CD4-positive, CD25-positive, alpha-beta regulatory T cell (primary cell): ENCODE measurements at regions not wholly inside any gene's neighbourhood (a gene's known extent, or its start where the extent isn't known, plus 50 kb on each side); places are given as distances from the start of the nearest gene placed in this dataset.

Experiments used
- ATAC-seq, 2 donors: fragments of 150-1000 bp; cut with Tn5 transposase; one replicate each; pipeline ENCODE4 v1.10.0; 2021; ENCODE audit warnings: low read depth in 2 of 2, moderate number of reproducible peaks in 2 of 2, moderate library complexity in 1 of 2
- DNase-seq, 3 donors: peaks; one replicate each; pipeline versions ENCODE4 v3.0.0 to v3.0.0-alpha.2; 2012 to 2022; ENCODE audit warnings: mixed read lengths in 1 of 3
- H3K27ac ChIP-seq: one replicate; pipeline ENCODE4 v1.7.0; 2013; ENCODE audit warnings: mild to moderate bottlenecking, low read length; ENCODE audit not compliant: insufficient read depth, poor library complexity, severe bottlenecking
- H3K27me3 ChIP-seq: one replicate; pipeline ENCODE4 v1.7.0; 2013; ENCODE audit warnings: low read length; ENCODE audit not compliant: control insufficient read depth, insufficient read depth
- H3K36me3 ChIP-seq: one replicate; pipeline ENCODE4 v1.7.0; 2013; ENCODE audit warnings: mild to moderate bottlenecking, low read length, moderate library complexity; ENCODE audit not compliant: control insufficient read depth, insufficient read depth
- H3K4me1 ChIP-seq: 2 replicates; pipeline ENCODE4 v1.7.0; 2013; ENCODE audit warnings: mild to moderate bottlenecking, low read length; ENCODE audit not compliant: insufficient read depth, control insufficient read depth, poor library complexity, severe bottlenecking
- H3K4me3 ChIP-seq: one replicate; pipeline ENCODE4 v1.7.0; 2013; ENCODE audit warnings: low read depth, mild to moderate bottlenecking, low read length, moderate library complexity
- H3K9me3 ChIP-seq, 2 experiments: 1 replicate in 1 of 2; 2 replicates in 1 of 2; pipeline ENCODE4 v1.7.0; 2013; ENCODE audit warnings: low read length in 2 of 2, mild to moderate bottlenecking in 1 of 2, moderate library complexity in 1 of 2; ENCODE audit not compliant: control insufficient read depth in 2 of 2
- H3K27ac Mint-ChIP-seq, 3 donors: one replicate each; pipeline ENCODE4 v1.8.0; 2020 to 2022; ENCODE audit warnings: mild to moderate bottlenecking in 3 of 3, mixed read lengths in 3 of 3, moderate library complexity in 2 of 3
- H3K27me3 Mint-ChIP-seq: one replicate; pipeline ENCODE4 v1.8.0; 2022; ENCODE audit warnings: mild to moderate bottlenecking, mixed read lengths
- H3K36me3 Mint-ChIP-seq: one replicate; pipeline ENCODE4 v1.8.0; 2020; ENCODE audit warnings: mixed read lengths
- H3K4me1 Mint-ChIP-seq, 4 donors: one replicate each; pipeline ENCODE4 v1.8.0; 2020 to 2022; ENCODE audit warnings: mixed read lengths in 4 of 4, mild to moderate bottlenecking in 1 of 4
- H3K4me3 Mint-ChIP-seq, 4 donors: one replicate each; pipeline ENCODE4 v1.8.0; 2020 to 2022; ENCODE audit warnings: mild to moderate bottlenecking in 4 of 4, mixed read lengths in 4 of 4, moderate library complexity in 3 of 4
- H3K9me3 Mint-ChIP-seq, 7 donors: one replicate each; pipeline ENCODE4 v1.8.0; 2020 to 2022; ENCODE audit warnings: mixed read lengths in 7 of 7, mild to moderate bottlenecking in 3 of 7, moderate library complexity in 2 of 7

DNA sequence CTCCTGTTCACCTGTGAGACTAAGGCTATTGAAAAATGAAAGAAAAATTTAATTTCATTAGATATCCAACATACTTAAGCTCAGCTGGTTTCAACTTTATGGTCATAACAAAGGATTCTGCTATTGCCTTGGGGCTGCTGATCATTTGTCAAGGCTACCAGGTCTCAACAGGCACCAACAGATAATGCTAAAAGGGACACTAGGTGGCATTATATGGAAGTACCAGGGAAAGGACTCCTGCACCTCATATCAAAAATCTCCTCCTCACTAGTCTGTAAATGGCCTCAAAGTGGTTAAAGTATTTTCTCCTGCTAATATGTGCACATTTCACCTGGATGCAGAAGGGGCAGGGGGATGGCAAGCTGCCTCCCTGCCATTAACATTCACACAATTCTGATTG lies 167.9 kb upstream of the REG3A start:
- Histone ChIP-seq H3K27me3 (no peaks in the 10 kb centered on the region), H3K27ac (no peak overlapping the region), H3K4me3 (no peak overlapping the region), H3K4me1 (no peaks in the 10 kb centered on the region), H3K36me3 (no peaks in the 10 kb centered on the region), H3K9me3 (no peaks in the 10 kb centered on the region)
- H3K4me1 Mint-ChIP-seq, result no peaks in the 10 kb centered on the region
- H3K9me3 Mint-ChIP-seq, result peaks cover 2 to 26% (median 6%) of the 10 kb centered on the region in 7 donors
- no peak for DNase-seq
- no peak overlapping the region for H3K4me3 Mint-ChIP-seq
- no peak for ATAC-seq
- H3K27me3 Mint-ChIP-seq, result no peaks in the 10 kb centered on the region
- no peak overlapping the region for H3K27ac Mint-ChIP-seq
- no peaks in the 10 kb centered on the region for H3K36me3 Mint-ChIP-seq

DNA sequence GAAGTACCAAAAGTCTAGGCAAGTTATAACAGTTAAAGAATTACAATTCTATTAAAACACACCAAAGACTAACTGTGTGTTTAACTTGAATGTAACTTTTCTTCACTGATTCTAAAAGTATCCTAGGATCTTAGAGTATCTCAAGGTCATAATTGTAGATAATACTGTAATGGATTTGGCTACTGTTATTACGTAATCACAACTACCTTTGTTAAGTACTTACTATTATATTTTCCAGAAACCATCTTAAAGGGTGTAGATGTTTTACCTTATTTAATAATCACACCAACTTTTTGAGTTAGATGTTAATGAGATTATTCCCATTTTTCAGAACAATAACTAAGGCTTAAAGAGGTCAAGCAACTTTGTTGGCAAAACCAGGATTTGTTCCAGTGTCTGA lies 161.3 kb upstream of the REG3A start:
- H3K27ac Mint-ChIP-seq, result no peak overlapping the region
- Histone ChIP-seq H3K27me3 (no peaks in the 10 kb centered on the region), H3K4me3 (no peak overlapping the region), H3K4me1 (no peaks in the 10 kb centered on the region), H3K36me3 (no peaks in the 10 kb centered on the region), H3K27ac (no peak overlapping the region), H3K9me3 (no peaks in the 10 kb centered on the region)
- ATAC-seq, result no peak
- peaks cover 0 to 27% (median 3%) of the 10 kb centered on the region in 7 donors for H3K9me3 Mint-ChIP-seq
- DNase-seq, result no peak
- no peaks in the 10 kb centered on the region for H3K4me1 Mint-ChIP-seq
- no peaks in the 10 kb centered on the region for H3K36me3 Mint-ChIP-seq
- H3K27me3 Mint-ChIP-seq, result no peaks in the 10 kb centered on the region
- no peak overlapping the region for H3K4me3 Mint-ChIP-seq

DNA sequence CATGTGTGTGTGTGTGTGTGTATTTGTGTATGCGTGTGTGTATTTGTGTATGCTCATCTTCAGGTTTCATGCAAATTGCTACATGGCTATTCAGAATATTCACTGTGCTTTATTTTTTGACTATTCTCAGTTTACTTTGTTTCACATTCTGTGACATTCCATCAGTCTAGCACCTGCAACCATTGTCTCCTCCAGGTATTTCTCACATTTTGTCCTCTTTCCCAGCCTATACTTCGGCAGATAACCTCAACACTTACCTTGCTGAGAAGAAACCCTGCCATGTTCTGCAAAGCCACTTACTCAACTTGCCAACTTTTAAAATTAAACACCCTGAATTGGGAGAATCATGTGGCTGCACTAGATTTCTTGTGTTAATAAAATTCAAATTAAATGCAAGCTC lies 135.4 kb upstream of the REG3A start:
- Histone ChIP-seq H3K27me3 (no peaks in the 10 kb centered on the region), H3K4me1 (no peaks in the 10 kb centered on the region), H3K27ac (no peak overlapping the region), H3K9me3 (peaks cover 0 to 3% of the 10 kb centered on the region in 2 experiments), H3K4me3 (no peak overlapping the region), H3K36me3 (no peaks in the 10 kb centered on the region)
- no peaks in the 10 kb centered on the region for H3K4me1 Mint-ChIP-seq
- H3K27me3 Mint-ChIP-seq, result no peaks in the 10 kb centered on the region
- no peak overlapping the region for H3K27ac Mint-ChIP-seq
- no peaks in the 10 kb centered on the region for H3K36me3 Mint-ChIP-seq
- H3K9me3 Mint-ChIP-seq, result peaks cover 5 to 20% (median 11%) of the 10 kb centered on the region in 7 donors
- no peak overlapping the region for H3K4me3 Mint-ChIP-seq
- no peak for DNase-seq
- ATAC-seq, result no peak

DNA sequence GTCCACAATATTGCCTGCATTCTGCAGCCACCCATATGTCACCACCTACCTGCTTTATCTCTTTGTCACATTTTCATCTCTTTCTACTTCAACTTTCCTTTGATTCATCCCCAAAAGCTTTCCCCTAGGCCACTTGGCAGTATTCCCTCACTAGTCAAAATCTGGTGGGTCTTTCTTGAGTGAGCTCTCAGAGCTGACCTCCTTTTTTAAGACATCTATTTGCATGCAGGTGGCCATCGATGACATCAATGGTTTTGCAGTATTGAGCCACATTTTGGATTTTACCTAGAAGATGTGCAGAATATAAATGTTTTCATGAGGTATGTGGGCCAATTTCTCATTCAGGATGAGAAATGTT lies 133.4 kb upstream of the REG3A start:
- Mint-ChIP-seq H3K4me3 (no peak overlapping the region), H3K4me1 (no peaks in the 10 kb centered on the region), H3K27ac (no peak overlapping the region), H3K36me3 (no peaks in the 10 kb centered on the region), H3K27me3 (no peaks in the 10 kb centered on the region), H3K9me3 (peaks cover 4 to 26% (median 13%) of the 10 kb centered on the region in 7 donors)
- no peak for DNase-seq
- H3K27me3 ChIP-seq, result no peaks in the 10 kb centered on the region
- peaks cover 0 to 3% of the 10 kb centered on the region in 2 experiments for H3K9me3 ChIP-seq
- no peak overlapping the region for H3K27ac ChIP-seq
- no peak overlapping the region for H3K4me3 ChIP-seq
- no peaks in the 10 kb centered on the region for H3K36me3 ChIP-seq
- no peak for ATAC-seq
- no peaks in the 10 kb centered on the region for H3K4me1 ChIP-seq

DNA sequence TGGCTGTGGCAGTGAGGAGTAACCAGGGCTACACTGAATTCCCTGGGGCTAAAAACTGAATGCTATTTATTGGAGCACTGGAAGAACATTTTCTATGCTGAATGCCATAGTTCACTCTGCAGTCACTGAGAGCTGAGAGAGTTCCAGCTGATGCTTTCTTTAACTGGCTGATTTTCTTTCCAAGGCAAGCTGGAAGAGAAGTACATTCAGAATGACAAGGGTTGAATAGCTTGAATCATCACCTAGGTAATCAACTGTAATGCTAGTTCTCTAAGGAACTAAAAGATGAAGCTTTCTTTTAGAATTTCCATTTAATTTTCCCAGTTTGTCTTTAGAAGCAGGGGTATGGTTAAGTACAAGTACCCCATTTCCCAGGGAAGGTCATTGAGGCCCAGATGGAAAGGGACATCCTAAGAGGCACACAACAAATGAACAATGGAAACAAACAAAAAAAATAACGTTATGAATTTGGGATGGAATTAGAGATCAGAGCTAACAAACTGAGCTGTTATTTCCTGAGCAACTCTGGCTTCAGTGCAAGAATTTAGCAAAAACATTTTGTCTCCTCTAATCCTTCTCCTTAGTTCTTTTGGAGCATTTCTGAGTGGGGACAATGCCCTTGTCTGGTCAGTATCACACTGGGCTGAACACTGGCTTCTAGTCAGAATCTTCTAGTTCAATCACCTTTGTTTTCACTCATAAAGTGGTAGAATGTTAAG lies 132.8 kb upstream of the REG3A start:
- peaks cover 3 to 21% (median 11%) of the 10 kb centered on the region in 7 donors for H3K9me3 Mint-ChIP-seq
- no peaks in the 10 kb centered on the region for H3K27me3 Mint-ChIP-seq
- no peak overlapping the region for H3K27ac ChIP-seq
- DNase-seq, result no peak
- no peaks in the 10 kb centered on the region for H3K4me1 ChIP-seq
- no peaks in the 10 kb centered on the region for H3K4me1 Mint-ChIP-seq
- H3K27ac Mint-ChIP-seq, result no peak overlapping the region
- H3K27me3 ChIP-seq, result no peaks in the 10 kb centered on the region
- ATAC-seq, result no peak
- no peak overlapping the region for H3K4me3 Mint-ChIP-seq
- peaks cover 0 to 3% of the 10 kb centered on the region in 2 experiments for H3K9me3 ChIP-seq
- no peaks in the 10 kb centered on the region for H3K36me3 Mint-ChIP-seq
- no peaks in the 10 kb centered on the region for H3K36me3 ChIP-seq
- no peak overlapping the region for H3K4me3 ChIP-seq

DNA sequence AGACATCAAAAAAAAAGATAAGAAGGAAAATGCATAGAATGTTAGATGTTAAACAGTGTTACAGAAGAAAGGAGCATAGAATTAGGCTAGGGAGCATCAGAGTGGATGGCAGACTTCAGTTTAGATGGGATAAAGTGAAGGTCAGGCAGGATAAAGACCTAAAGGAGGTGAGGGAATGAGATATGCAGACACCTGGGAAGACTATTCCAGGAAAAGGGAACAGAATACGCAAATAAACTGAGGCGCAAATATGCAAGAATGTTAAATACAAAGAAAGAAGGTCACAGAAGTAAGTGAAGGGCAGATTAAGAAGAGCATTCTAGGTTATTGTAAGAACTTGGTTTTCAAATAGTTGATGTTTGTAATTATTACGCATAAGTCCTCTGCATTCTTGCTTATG lies 116.3 kb upstream of the REG3A start:
- Mint-ChIP-seq H3K27ac (no peak overlapping the region), H3K9me3 (peaks cover 0 to 34% (median 11%) of the 10 kb centered on the region in 7 donors), H3K4me1 (no peaks in the 10 kb centered on the region), H3K36me3 (no peaks in the 10 kb centered on the region), H3K27me3 (no peaks in the 10 kb centered on the region), H3K4me3 (no peak overlapping the region)
- Histone ChIP-seq H3K4me1 (no peaks in the 10 kb centered on the region), H3K4me3 (no peak overlapping the region), H3K9me3 (peaks cover 4 to 9% of the 10 kb centered on the region in 2 experiments), H3K27me3 (no peaks in the 10 kb centered on the region), H3K27ac (no peak overlapping the region), H3K36me3 (no peaks in the 10 kb centered on the region)
- ATAC-seq (no peak), DNase-seq (no peak)

DNA sequence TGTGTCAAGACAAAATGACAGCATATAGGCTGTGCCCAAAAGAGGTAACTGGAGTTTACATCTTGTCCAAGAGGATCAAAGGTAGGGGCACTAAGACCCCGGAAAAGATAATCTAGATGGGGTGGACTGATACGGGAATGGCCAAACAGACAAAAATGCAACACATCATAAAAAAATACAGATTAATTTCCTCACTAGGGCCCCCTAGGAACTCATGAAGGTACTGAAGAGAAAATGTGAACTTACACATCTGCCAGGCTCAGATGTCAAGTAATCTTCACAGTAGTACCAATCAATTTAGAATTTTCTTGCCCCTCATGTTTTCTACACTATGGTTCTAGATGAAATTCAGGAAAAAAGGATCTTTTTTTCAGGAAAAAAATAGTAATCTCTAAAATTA lies 115.6 kb upstream of the REG3A start:
- H3K27ac ChIP-seq, result no peak overlapping the region
- H3K4me3 ChIP-seq, result no peak overlapping the region
- Mint-ChIP-seq H3K4me3 (no peak overlapping the region), H3K36me3 (no peaks in the 10 kb centered on the region), H3K27ac (no peak overlapping the region), H3K27me3 (no peaks in the 10 kb centered on the region), H3K9me3 (peaks cover 0 to 34% (median 16%) of the 10 kb centered on the region in 7 donors), H3K4me1 (no peaks in the 10 kb centered on the region)
- H3K4me1 ChIP-seq, result no peaks in the 10 kb centered on the region
- H3K9me3 ChIP-seq, result peaks cover 4 to 9% of the 10 kb centered on the region in 2 experiments
- no peak for DNase-seq
- H3K36me3 ChIP-seq, result no peaks in the 10 kb centered on the region
- ATAC-seq, result no peak
- no peaks in the 10 kb centered on the region for H3K27me3 ChIP-seq

DNA sequence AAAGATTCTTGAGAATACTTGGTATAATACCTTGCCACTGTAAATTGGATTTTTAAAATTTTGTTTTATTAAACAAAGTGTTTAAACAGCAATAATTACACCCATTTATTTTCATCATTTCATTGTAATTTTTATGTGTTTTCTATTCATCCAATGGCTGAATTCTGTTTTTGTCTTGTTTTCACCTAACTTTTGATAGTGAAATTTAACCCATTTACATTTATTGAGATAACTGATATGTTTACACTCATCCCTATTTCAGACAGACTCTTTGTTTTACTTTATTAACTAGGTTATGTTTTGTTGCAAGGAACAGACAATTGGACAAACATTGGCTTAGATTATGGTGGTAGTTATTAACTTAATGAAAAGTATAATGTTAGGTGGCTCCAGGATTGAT lies 113.1 kb upstream of the REG3A start:
- H3K4me3 Mint-ChIP-seq, result no peak overlapping the region
- Histone ChIP-seq H3K36me3 (no peaks in the 10 kb centered on the region), H3K4me3 (no peak overlapping the region), H3K9me3 (peaks cover 4 to 9% of the 10 kb centered on the region in 2 experiments), H3K4me1 (no peaks in the 10 kb centered on the region), H3K27ac (no peak overlapping the region), H3K27me3 (no peaks in the 10 kb centered on the region)
- H3K27ac Mint-ChIP-seq, result no peak overlapping the region
- no peaks in the 10 kb centered on the region for H3K27me3 Mint-ChIP-seq
- H3K36me3 Mint-ChIP-seq, result no peaks in the 10 kb centered on the region
- peaks cover 0 to 23% (median 11%) of the 10 kb centered on the region in 7 donors for H3K9me3 Mint-ChIP-seq
- H3K4me1 Mint-ChIP-seq, result no peaks in the 10 kb centered on the region
- ATAC-seq (no peak), DNase-seq (no peak)
